HG03039 (cell line): ENCODE measurements at regions not wholly inside any gene's neighbourhood (a gene's known extent, or its start where the extent isn't known, plus 50 kb on each side); places are given as distances from the start of the nearest gene placed in this dataset.
"Not testable (repeated sequence)": the region's sequence is repeated elsewhere in the genome, so short reads cannot be mapped to it uniquely, and the experiment has no call there.

ENCODE experiments used
- ATAC-seq: cut with Tn5 transposase; IDR thresholded peaks from one replicate; pipeline ENCODE4 v1.9.1; 2021; ENCODE audit warnings: mild to moderate bottlenecking, moderate library complexity; ENCODE audit not compliant: unreplicated experiment

GRCh38 chr6:141463237-141463977 is 669.3 kb upstream of the GJE1 start:
- ATAC-seq: peak; percentile 86

GRCh38 chr6:141460743-141461484 is 671.8 kb upstream of the GJE1 start:
- ATAC-seq: no peak

- not testable (repeated sequence) for ATAC-seq
These were observed 672.5 kb upstream of the GJE1 start for GRCh38 chr6:141460245-141460644.

DNA sequence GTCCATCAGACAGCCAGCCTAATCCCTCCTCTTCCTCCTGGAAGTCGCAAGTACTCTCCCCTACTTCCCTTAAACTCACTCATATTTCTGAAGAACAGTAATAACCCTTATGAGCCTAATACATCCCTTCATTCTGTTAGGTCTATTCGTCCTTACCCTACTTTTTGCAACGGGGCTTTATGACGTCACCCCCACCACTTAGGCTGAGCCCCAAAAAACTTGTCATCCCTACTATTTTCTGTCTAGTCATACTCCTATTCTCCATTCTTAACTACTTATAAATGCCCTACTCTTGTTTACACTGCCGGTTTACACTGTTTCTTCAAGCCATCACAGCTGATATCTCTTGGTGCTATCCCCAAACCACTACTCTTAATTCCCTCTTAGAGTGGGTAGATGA is 674.7 kb upstream of the GJE1 start:
- not testable (repeated sequence) for ATAC-seq

GRCh38 chr6:141452354-141452686 is 680.4 kb upstream of the GJE1 start:
- no peak for ATAC-seq

GRCh38 chr6:141451511-141452353 is 681.0 kb upstream of the GJE1 start:
- ATAC-seq: no peak

- no peak for ATAC-seq
These were observed 681.6 kb upstream of the GJE1 start for GRCh38 chr6:141451181-141451510.

DNA sequence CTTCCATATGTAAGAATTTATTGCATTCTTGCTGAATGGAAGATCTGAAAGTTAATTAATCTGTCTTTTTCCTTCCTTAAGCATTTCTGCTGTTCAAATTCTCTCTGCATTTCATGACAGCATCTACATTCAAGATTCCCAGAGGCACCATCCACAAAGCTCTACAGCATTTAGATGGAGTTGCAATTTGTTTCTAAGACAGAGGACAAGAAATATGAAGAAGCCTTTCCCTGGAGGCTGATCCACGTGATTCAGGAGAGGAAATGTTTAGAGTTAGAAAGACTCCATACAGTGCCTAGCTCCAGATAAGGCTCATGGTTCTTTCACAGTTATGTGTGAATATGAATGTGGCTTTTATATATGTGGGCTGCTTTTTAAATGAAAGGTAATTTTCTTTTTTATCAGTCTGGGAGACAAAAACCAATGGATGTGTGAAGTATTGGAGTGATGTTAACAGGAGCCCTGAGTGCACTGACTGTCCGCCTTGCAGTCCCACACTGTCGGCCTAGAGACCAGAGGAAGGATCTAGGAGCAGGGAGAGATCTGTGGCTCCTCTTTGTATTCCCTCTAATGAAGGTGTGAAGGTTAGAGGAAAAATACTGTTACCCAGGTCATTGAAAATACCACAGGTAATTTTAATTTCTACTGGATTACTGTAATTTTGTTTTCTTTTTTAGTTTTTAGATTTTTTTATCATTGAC is 686.6 kb upstream of the GJE1 start:
- ATAC-seq: no peak

DNA sequence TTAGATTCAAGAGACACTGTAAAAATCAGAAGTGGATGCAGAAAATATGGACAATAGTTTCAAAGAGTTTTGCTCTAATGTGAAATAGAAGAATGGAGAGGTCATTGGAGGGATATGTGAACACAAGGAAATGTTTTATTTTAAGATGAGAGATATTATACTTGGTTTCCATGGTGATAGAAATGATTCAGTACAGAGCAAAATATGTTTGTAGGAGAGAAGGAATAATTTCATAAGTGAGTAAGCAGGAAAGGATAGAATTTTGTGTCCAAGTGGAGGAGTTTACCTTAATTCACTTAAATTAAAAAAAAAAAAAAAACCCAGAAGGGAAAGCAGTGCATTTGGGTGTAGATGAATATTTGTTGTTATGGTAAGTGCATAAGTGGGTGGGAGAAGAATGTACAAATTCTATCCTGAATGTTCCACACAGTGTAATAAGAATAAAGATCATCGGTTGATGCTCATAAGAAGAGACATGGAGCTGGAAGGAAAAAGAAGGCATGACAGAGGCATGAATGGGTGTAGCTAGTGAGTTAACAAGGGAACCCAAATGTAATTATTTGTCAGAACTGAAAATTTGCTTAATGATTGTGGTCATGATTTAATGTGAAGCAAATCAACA is 688.9 kb upstream of the GJE1 start:
- ATAC-seq: no peak

GRCh38 chr6:141443032-141443431 is 689.7 kb upstream of the GJE1 start:
- no peak for ATAC-seq

DNA sequence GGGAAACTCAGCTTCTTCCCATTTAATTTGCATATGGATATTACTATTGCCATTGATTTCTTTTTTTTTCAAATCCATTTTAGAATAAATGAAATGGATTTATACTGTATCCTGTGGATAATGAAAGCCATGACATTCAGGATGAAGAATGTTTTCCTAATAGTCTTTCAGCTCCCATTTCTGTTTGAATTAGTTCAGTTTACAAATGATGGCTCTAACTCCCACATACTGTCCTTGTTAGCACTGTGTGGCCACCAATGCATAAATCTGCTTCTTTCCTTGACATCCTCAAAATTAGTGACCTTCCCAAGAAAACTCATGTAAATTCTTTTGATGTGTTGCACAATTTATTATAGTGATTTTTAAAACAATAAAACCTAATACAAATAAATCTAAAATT is 693.2 kb upstream of the GJE1 start:
- ATAC-seq: no peak

DNA sequence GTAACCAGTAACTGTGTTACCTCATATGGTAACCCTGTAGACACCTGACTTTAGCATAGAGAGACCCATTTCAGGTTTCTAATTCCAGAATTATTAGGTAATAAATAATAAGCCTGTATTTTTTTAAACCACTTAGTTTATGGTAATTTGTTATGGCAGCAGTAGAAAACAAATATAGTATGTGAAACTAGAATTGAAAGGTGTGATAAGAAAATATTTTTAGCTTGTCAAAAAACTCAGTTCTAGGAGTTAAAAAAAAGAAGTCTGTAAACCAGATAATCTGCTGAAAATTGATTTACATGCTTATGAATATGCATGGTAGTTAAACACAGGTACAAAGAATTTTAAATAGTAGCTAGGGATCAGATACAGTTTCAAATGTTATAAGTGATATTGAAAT is 695.0 kb upstream of the GJE1 start:
- ATAC-seq: no peak

DNA sequence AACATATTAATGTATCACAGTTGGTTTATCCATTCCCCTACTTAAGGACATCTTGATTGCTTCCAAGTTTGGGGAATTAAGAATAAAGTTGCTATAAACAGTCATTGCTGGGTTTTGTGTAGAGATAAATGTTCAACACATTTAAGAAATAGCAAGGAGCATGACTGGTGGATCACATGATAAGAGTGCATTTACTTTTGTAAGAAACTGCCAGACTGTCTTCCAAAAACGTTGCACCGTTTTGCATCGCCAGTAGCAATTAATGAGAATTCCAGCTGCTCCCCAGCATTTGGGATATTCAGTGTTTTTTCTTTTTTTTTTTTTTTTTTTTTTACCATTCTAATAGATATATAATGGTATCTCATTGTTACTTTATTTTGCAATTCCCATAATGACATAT is 695.7 kb upstream of the GJE1 start:
- no peak for ATAC-seq

DNA sequence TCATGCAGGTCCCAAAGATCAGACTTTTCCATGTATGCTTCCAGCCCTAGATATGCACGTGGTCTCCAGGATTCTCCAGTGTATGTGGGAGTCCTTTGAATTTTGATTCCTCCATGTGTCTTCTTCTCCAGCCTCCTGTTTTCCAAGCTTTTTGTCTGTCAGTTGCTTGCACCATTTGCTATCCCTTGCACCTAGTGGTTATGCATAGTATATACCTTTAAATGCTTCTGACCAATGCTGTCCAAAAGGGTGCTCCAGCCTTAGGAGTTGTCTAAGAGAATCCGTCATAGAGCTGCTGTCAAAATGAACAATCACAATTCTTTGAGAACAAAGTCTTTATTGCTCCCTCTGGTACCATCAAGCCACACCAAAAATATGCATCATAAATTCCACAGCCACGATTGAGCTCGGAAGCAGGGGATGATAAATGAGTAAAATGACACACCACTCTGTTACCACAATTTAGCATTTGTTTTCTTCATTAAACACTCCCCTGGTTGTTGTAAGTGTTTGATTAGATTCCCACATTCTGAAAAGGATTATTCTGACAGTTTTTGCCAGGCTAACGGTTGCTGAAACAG is 706.2 kb upstream of the GJE1 start:
- ATAC-seq: no peak

DNA sequence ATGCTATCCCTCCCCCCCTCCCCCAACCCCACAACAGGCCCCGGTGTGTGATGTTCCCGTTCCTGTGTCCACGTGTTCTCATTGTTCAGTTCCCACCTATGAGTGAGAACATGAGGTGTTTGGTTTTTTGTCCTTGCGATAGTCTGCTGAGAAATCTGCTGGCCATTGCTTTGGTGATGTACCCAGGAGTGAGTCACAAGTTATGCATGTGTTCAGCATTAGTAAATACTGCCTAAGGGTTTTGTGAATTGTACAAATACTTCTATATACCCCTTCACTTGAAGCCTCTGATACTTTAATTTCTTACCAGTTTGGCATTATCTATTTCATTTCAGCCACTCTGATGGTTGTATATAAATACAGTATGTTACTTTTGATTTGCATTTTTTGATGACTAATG is 711.3 kb upstream of the GJE1 start:
- no peak for ATAC-seq

GRCh38 chr6:141418076-141418475 is 714.6 kb upstream of the GJE1 start:
- ATAC-seq: no peak

DNA sequence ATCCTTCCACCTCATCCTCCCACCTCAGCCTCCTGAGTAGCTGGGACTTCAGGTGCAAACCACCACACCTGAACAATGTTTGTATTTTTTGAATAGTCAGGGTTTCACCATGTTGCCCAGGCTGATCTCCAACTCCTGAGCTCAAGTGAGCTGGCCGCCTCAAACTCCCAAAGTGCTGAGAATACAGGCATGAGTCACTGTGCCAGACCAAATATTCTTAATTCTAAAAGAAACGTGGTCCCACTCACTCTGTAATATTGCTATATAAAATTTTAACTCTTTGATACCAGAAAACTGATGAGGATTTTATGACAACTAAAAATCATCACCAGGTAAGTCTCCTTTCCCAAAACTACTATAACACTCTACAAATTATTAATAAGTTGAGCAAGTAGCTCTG is 716.8 kb upstream of the GJE1 start:
- ATAC-seq: no peak

DNA sequence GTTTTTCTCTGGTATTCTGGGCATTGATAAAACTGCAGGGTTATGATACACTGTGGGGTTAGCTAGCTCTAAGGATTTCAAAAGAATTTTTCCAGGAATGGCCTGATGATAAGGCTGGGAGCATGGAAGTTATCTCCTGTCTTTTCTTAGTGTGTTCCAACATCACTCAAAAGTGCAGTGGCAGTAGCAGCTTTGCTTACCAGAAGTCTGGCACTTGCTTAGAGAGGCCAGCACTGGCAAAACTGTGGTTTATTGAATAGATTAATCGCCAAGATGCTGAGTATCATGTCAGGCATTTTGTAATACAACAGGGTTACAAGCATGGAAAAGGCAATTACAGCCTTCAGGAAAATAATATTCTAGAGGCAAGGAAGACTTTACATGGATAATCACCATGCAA is 719.5 kb upstream of the GJE1 start:
- ATAC-seq: no peak

GRCh38 chr6:141406761-141407160 is 726.0 kb upstream of the GJE1 start:
- no peak for ATAC-seq

GRCh38 chr6:141403827-141404226 is 728.9 kb upstream of the GJE1 start:
- ATAC-seq: no peak

GRCh38 chr6:141403103-141403502 is 729.6 kb upstream of the GJE1 start:
- ATAC-seq: no peak
